ENCODE measurements at regions not wholly inside any gene's neighbourhood (a gene's known extent, or its start where the extent isn't known, plus 50 kb on each side); places are given as distances from the start of the nearest gene placed in this dataset.

DNA sequence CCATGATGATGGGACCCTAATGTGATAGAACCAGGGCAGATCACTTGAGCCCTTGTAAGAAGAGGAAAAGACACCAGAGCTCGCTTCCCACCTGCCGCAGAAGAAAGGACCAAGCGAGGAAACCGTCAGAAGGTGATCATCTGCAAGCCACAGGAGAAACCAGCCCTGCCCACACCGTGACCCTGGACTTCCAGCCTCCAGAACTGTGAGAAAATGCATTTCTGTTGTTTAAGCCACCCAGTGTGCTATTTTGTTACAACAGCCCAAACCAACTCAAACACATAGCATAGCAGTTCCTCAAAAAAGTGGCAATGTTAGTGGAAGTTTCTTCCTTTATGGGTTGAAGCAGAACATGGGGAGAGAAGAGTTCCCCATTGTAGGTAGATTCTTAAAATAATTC is 107.9 kb upstream of the BCL2L14 start:
- ChIA-PET POLR2A (no interaction called here), CTCF (no interaction called here)
- TF ChIP-seq, protein P1, sequence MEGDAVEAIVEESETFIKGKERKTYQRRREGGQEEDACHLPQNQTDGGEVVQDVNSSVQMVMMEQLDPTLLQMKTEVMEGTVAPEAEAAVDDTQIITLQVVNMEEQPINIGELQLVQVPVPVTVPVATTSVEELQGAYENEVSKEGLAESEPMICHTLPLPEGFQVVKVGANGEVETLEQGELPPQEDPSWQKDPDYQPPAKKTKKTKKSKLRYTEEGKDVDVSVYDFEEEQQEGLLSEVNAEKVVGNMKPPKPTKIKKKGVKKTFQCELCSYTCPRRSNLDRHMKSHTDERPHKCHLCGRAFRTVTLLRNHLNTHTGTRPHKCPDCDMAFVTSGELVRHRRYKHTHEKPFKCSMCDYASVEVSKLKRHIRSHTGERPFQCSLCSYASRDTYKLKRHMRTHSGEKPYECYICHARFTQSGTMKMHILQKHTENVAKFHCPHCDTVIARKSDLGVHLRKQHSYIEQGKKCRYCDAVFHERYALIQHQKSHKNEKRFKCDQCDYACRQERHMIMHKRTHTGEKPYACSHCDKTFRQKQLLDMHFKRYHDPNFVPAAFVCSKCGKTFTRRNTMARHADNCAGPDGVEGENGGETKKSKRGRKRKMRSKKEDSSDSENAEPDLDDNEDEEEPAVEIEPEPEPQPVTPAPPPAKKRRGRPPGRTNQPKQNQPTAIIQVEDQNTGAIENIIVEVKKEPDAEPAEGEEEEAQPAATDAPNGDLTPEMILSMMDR (IDR thresholded peaks at IDR 0.05; ENCODE audit: low read depth, low read length): no peak
- no peaks in the 10 kb centered on the region for H3K9me3 ChIP-seq (ENCODE audit: control insufficient read depth, insufficient read depth, low read length)
- DNase-seq (ENCODE audit: low read depth, low spot score): no peak
- no peaks in the 10 kb centered on the region for H3K27me3 ChIP-seq (ENCODE audit: control insufficient read depth, insufficient read depth, low read length)
- H3K27ac ChIP-seq (ENCODE audit: low read depth, low read length): no peak overlapping the region
- H3K4me3 ChIP-seq (ENCODE audit: low read depth, low read length): no peak overlapping the region

GRCh38 chr12:11963841-11964471 is 106.8 kb upstream of the BCL2L14 start:
- CTCF ChIA-PET: no interaction called here
- DNase-seq (ENCODE audit: low read depth, low spot score): no peak
- Histone ChIP-seq H3K4me3 (ENCODE audit: low read depth, low read length) (no peak overlapping the region), H3K27ac (ENCODE audit: low read depth, low read length) (no peak overlapping the region), H3K27me3 (ENCODE audit: control insufficient read depth, insufficient read depth, low read length) (no peaks in the 10 kb centered on the region), H3K9me3 (ENCODE audit: control insufficient read depth, insufficient read depth, low read length) (no peaks in the 10 kb centered on the region)
- POLR2A ChIA-PET: no interaction called here
- TF ChIP-seq, protein P1 (IDR thresholded peaks at IDR 0.05; ENCODE audit: low read depth, low read length): no peak

DNA sequence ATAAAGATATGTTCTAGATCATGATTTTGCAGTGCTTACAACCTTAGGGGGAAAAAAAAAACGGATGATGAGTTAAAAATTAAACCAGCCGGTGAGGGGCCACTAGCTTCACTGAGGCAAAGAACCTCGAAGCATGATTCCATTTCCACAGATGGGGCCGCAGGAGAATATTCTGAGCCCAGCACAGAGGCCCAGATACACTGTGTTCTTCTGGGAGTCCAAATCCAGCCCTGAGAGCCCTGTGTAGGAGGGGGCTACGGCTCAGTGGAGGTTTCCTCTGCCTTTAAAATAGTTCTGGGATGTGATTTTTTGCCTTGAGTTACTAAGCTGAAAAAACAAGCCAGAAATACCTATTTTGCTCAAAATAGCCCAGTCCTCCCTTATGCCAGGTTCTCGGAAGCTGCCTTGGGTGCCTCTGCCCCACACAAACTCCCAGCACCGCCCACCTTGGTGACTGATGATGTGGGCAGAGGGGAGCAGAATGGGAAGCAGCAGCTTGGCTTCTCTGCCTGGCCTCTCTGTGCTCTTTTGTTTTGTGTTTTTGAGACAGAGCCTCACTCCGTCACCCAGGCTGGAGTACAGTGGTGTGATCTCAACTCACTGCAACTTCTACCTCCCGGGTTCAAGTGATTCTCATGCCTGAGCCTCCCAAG is 105.4 kb upstream of the BCL2L14 start:
- ChIA-PET CTCF (no interaction called here), POLR2A (no interaction called here)
- H3K9me3 ChIP-seq (ENCODE audit: control insufficient read depth, insufficient read depth, low read length): no peaks in the 10 kb centered on the region
- DNase-seq (ENCODE audit: low read depth, low spot score): no peak
- H3K27ac ChIP-seq (ENCODE audit: low read depth, low read length): no peak overlapping the region
- no peak overlapping the region for H3K4me3 ChIP-seq (ENCODE audit: low read depth, low read length)
- H3K27me3 ChIP-seq (ENCODE audit: control insufficient read depth, insufficient read depth, low read length): peaks cover 5% of the 10 kb centered on the region
- TF ChIP-seq, protein P1 (IDR thresholded peaks at IDR 0.05; ENCODE audit: low read depth, low read length): no peak

DNA sequence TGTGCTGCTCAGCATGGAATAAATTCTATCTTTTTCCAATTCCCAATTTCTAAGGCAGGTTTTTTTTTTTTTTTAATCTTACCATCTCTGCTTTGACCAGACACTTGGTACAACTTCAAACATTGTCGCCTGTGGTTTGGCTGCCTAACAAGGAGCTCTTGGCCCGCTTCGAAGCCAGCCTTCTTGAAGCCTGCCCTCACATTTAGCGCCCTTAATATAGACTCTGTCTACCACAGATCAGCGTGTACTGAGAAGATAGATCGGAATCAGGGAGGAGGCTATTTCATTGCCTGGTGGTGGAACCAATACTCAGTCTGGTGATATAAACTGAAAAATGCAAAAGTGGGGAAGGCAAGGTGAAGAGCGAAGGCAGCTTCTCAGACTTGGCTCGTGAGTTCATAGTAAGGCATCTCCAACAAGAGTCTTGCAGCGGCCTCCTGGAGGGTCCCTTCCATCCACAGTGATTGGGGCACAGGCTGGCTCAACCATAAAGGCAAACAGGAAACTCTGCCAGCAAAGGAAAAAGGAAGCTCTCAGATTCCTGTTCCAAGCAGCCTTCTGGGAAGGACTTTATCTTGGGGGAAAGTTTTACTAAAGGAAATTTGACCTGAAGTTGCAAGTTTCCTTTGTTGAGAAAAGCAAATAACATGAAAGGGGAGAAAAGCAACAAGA is 103.2 kb upstream of the BCL2L14 start:
- no peak for DNase-seq (ENCODE audit: low read depth, low spot score)
- Histone ChIP-seq H3K27me3 (ENCODE audit: control insufficient read depth, insufficient read depth, low read length) (peaks cover 5% of the 10 kb centered on the region), H3K9me3 (ENCODE audit: control insufficient read depth, insufficient read depth, low read length) (no peaks in the 10 kb centered on the region), H3K4me3 (ENCODE audit: low read depth, low read length) (no peak overlapping the region), H3K27ac (ENCODE audit: low read depth, low read length) (no peak overlapping the region)
- CTCF ChIA-PET: interaction anchor here (1.7 kb wide), 1 partner anchor 65 kb away, joined by 3 read pairs; no protein-coding TSS in a partner anchor
- TF ChIP-seq, protein P1 (IDR thresholded peaks at IDR 0.05; ENCODE audit: low read depth, low read length): no peak
- POLR2A ChIA-PET: no interaction called here

DNA sequence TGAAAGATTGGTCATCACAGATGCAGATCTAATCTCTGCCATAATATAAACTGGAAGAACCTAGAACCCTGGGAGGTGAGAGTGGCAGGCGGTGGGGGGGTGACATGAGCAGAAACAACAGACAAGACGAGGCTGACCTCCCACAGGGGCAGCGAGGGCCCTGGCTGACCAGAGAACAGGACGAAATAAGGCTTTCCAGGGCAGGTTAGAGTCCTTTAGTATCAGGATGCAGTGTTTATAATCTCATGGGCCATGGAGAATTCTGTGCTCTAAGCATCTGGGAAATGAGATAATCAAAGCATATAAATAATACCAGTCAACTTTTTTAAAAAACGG is 102.7 kb upstream of the BCL2L14 start:
- CTCF ChIA-PET: no interaction called here
- Histone ChIP-seq H3K9me3 (ENCODE audit: control insufficient read depth, insufficient read depth, low read length) (no peaks in the 10 kb centered on the region), H3K27ac (ENCODE audit: low read depth, low read length) (no peak overlapping the region), H3K4me3 (ENCODE audit: low read depth, low read length) (no peak overlapping the region), H3K27me3 (ENCODE audit: control insufficient read depth, insufficient read depth, low read length) (peaks cover 5% of the 10 kb centered on the region)
- POLR2A ChIA-PET: no interaction called here
- TF ChIP-seq, protein P1 (IDR thresholded peaks at IDR 0.05; ENCODE audit: low read depth, low read length): no peak
- DNase-seq (ENCODE audit: low read depth, low spot score): no peak
